G401 (cell line): ENCODE measurements at regions not wholly inside any gene's neighbourhood (a gene's known extent, or its start where the extent isn't known, plus 50 kb on each side); places are given as distances from the start of the nearest gene placed in this dataset.

ENCODE experiments used
- DNase-seq: peaks from one replicate; pipeline ENCODE4 v3.0.0-alpha.2; 2015; ENCODE audit warnings: low spot score
- in situ Hi-C: cut with HindIII; loops from 2 replicates; pipeline ENCODE4 v1.10.0; 2016; ENCODE audit warnings: low sequenced_read_pairs, mixed read lengths

- in situ Hi-C loops, result no loop called here
These were observed 157.5 kb upstream of the E2F8 start for GRCh38 chr11:19398273-19398672.

GRCh38 chr11:19395050-19395449 lies 154.3 kb upstream of the E2F8 start:
- in situ Hi-C loops, result no loop called here
- DNase-seq, result no peak

More at GRCh38 chr11:19398273-19398672, 157.5 kb upstream of the E2F8 start:
- no peak for DNase-seq

GRCh38 chr11:19394525-19395016 lies 153.8 kb upstream of the E2F8 start:
- DNase-seq, result no peak
- in situ Hi-C loops, result no loop called here

GRCh38 chr11:19393941-19394340 lies 153.2 kb upstream of the E2F8 start:
- in situ Hi-C loops, result no loop called here
- DNase-seq, result no peak

GRCh38 chr11:19392847-19393518 lies 152.2 kb upstream of the E2F8 start:
- no peak for DNase-seq
- in situ Hi-C loops, result no loop called here

GRCh38 chr11:19392321-19392720 lies 151.6 kb upstream of the E2F8 start:
- in situ Hi-C loops, result no loop called here
- no peak for DNase-seq

- in situ Hi-C loops, result no loop called here
- DNase-seq, result no peak
These were observed 150.9 kb upstream of the E2F8 start for GRCh38 chr11:19391652-19392051.

- no peak for DNase-seq
- in situ Hi-C loops, result no loop called here
These were observed 150.3 kb upstream of the E2F8 start for GRCh38 chr11:19391026-19391425.

GRCh38 chr11:19389787-19390303 lies 149.1 kb upstream of the E2F8 start:
- no peak for DNase-seq
- in situ Hi-C loops, result no loop called here

- in situ Hi-C loops, result no loop called here
- DNase-seq, result peak; percentile 1
These were observed 141.4 kb upstream of the E2F8 start for GRCh38 chr11:19382131-19382611.

GRCh38 chr11:19380375-19380774 lies 139.6 kb upstream of the E2F8 start:
- in situ Hi-C loops, result no loop called here
- DNase-seq, result no peak

GRCh38 chr11:19379465-19379864 lies 138.7 kb upstream of the E2F8 start:
- DNase-seq, result no peak
- in situ Hi-C loops, result no loop called here

GRCh38 chr11:19378814-19379213 lies 138.1 kb upstream of the E2F8 start:
- in situ Hi-C loops, result no loop called here
- DNase-seq, result no peak

- DNase-seq, result no peak
- in situ Hi-C loops, result no loop called here
These were observed 137.1 kb upstream of the E2F8 start for GRCh38 chr11:19377881-19378280.

GRCh38 chr11:19375440-19375839 lies 134.7 kb upstream of the E2F8 start:
- DNase-seq, result no peak

GRCh38 chr11:19374151-19374569 lies 133.4 kb upstream of the E2F8 start:
- in situ Hi-C loops, result no loop called here
- no peak for DNase-seq

More at GRCh38 chr11:19375440-19375839, 134.7 kb upstream of the E2F8 start:
- in situ Hi-C loops, result no loop called here

- in situ Hi-C loops, result no loop called here
- no peak for DNase-seq
These were observed 131.6 kb upstream of the E2F8 start for GRCh38 chr11:19372381-19372780.

- in situ Hi-C loops, result no loop called here
- DNase-seq, result no peak
These were observed 129.5 kb upstream of the E2F8 start for GRCh38 chr11:19370100-19370861.

GRCh38 chr11:19368726-19369375 lies 128.1 kb upstream of the E2F8 start:
- in situ Hi-C loops, result no loop called here
- DNase-seq, result no peak
